GM23248 (cell line): ENCODE measurements at regions not wholly inside any gene's neighbourhood (a gene's known extent, or its start where the extent isn't known, plus 50 kb on each side); places are given as distances from the start of the nearest gene placed in this dataset.

Experiments used
- DNase-seq: peaks from one replicate; pipeline ENCODE4 v3.0.0-alpha.2; 2015
- H2AFZ ChIP-seq: fragments of 200-600 bp; sonication (generic); 2 replicates; pipeline ENCODE4 v1.6.1; 2016; ENCODE audit warnings: antibody characterized with exemption
- H3F3A ChIP-seq: fragments of 200-600 bp; sonication (generic); 2 replicates; pipeline ENCODE4 v1.6.1; 2016; ENCODE audit warnings: mild to moderate bottlenecking, antibody characterized with exemption, mixed run types; ENCODE audit not compliant: insufficient read depth
- H3K27ac ChIP-seq: fragments of 200-600 bp; sonication (generic); 2 replicates; pipeline ENCODE4 v1.5.1; 2016; ENCODE audit warnings: mild to moderate bottlenecking
- H3K27me3 ChIP-seq: fragments of 200-600 bp; sonication (generic); replicated peaks from 2 replicates; pipeline ENCODE4 v1.6.1; 2016; ENCODE audit warnings: mild to moderate bottlenecking; ENCODE audit not compliant: insufficient read depth
- H3K36me3 ChIP-seq: fragments of 200-600 bp; sonication (generic); 2 replicates; pipeline ENCODE4 v1.6.1; 2016; ENCODE audit warnings: low read depth, mild to moderate bottlenecking
- H3K4me1 ChIP-seq: fragments of 200-600 bp; sonication (generic); 2 replicates; pipeline ENCODE4 v1.6.1; 2016; ENCODE audit warnings: mild to moderate bottlenecking; ENCODE audit not compliant: insufficient read depth
- H3K4me2 ChIP-seq: fragments of 200-600 bp; sonication (generic); one replicate; pipeline ENCODE4 v1.6.1; 2016; ENCODE audit warnings: mild to moderate bottlenecking; ENCODE audit not compliant: unreplicated experiment
- H3K4me3 ChIP-seq: fragments of 200-600 bp; sonication (generic); 2 replicates; pipeline ENCODE4 v1.5.1; 2016; ENCODE audit warnings: mild to moderate bottlenecking
- H3K79me2 ChIP-seq: fragments of 200-600 bp; sonication (generic); 2 replicates; pipeline ENCODE4 v1.6.1; 2016; ENCODE audit warnings: mild to moderate bottlenecking; ENCODE audit not compliant: insufficient read depth
- H3K9ac ChIP-seq: fragments of 200-600 bp; sonication (generic); 2 replicates; pipeline ENCODE4 v1.6.1; 2016; ENCODE audit warnings: mild to moderate bottlenecking
- H3K9me2 ChIP-seq: fragments of 200-600 bp; sonication (generic); 2 replicates; pipeline ENCODE4 v1.6.1; 2016; ENCODE audit warnings: mixed run types, mild to moderate bottlenecking, moderate library complexity; ENCODE audit not compliant: insufficient read depth
- H3K9me3 ChIP-seq: fragments of 200-600 bp; sonication (generic); one replicate; pipeline ENCODE4 v1.6.1; 2017; ENCODE audit warnings: low read depth
- H4K20me1 ChIP-seq: fragments of 200-600 bp; sonication (generic); 2 replicates; pipeline ENCODE4 v1.6.0; 2016; ENCODE audit not compliant: insufficient read depth
- EZH2 ChIP-seq: fragments of 200-600 bp; sonication (generic); IDR thresholded peaks from 2 replicates; pipeline ENCODE4 v1.6.1; 2018; ENCODE audit warnings: antibody characterized with exemption, mild to moderate bottlenecking; ENCODE audit not compliant: insufficient read depth, poor library complexity, severe bottlenecking
- EZH2phosphoT487 ChIP-seq: fragments of 200-600 bp; sonication (generic); IDR thresholded peaks from 2 replicates; pipeline ENCODE4 v1.6.1; 2018; ENCODE audit warnings: antibody characterized with exemption, moderate library complexity, mild to moderate bottlenecking, low read depth; ENCODE audit not compliant: insufficient read depth
- WGBS, 2 experiments: methylation state at CpG; one replicate each; pipeline ENCODE4 v1.1.6; 2015 to 2017; ENCODE audit warnings: low lambda C conversion rate in 2 of 2, low coverage in 1 of 2; ENCODE audit errors: missing lambda C conversion rate in 2 of 2; 5-methylcytosine and 5-hydroxymethylcytosine counted together
- in situ Hi-C: fragments of 300-500 bp; cut with MboI; formaldehyde crosslinking; loops from 2 replicates; pipeline ENCODE4 v1.15.0; 2020

DNA sequence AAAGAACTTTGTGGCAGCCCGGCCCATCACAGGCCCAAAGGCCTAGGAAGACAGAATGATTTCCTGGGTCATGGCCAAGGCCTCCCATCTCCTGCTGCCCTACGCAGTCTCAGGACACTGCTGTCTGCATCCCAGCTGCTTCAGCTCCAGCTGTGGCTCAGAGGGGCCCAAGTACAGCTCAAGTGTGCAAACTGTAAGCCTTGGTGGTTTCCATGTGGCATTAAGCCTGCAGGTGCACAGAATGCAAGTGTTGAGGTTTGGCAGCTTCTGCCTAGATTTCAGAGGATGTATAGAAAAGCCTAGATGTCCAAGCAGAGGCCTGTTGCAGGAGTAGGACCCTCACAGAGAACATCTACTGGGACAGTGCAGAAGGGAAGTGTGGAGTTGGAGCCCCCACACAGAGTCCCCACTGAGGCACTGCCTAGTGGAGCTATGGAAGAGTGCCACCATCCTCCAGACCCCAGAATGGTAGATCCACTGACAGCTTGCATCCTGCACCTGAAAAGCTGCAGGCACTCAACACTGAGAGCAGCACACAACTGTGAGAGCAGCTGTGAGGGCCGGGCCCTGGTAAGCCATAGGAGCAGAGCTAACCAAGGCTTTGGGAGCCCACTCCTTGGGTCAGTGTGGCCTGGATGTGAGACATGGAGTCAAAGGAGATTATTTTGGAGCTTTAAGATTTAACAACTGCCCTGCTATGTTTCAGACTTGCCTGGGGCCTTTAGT is 208.2 kb upstream of the CMC1 start:
- DNase-seq = no peak
- no peak for TF ChIP-seq EZH2phosphoT487
- no peak overlapping the region for H3K9ac ChIP-seq

DNA sequence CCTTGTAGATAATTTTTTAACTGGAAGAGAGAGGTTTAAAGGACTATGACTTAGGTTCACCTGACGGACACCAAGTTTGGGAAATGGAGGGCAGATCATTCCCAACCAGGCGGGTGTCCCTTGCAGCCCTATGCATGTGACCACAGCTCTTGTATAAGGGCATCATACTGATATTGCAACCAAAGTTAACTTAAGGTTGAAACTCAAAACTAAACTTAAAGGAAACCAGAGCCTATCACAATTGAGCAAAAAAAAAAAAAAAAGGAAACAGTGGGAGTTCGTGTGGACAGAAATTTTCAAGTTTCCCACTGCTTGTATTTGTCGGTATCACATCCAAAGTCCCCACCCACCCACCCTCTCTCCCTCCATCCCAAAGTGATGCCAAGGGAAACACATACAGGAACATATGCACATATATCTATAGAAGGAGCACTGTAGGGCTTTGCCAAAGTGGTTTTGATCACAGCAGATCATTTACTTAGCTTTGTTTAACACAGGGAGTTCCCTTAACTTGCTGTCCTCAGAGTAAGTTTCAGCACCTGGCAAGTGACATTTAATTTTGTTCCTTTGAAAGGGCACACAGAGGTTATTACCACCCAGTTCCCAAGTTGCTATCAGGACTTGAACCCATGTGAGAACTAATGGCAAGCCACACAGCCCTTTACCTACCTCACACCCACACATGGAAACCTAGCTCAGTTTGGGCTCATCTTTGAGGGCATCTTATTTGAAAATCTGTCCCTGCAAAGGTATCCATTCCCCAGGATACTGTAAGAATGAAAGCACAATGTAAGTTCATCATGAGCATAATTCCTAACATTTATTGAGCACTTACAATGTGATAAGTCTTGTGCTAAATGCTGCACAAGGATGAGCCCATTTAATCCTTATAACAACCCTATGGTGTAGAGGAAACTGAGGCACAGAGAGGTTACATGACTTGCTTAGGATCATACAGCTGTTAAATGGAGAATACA is 204.5 kb upstream of the CMC1 start:
- no peak overlapping the region for H3K27ac ChIP-seq
- in situ Hi-C loops = no loop called here
- H3K4me2 ChIP-seq = no peak overlapping the region
- H3K9ac ChIP-seq = no peak overlapping the region
- DNase-seq = no peak
- no peak overlapping the region for H2AFZ ChIP-seq
- H4K20me1 ChIP-seq = no peaks in the 10 kb centered on the region
- H3K9me2 ChIP-seq = no peaks in the 10 kb centered on the region
- no peaks in the 10 kb centered on the region for H3F3A ChIP-seq
- no peaks in the 10 kb centered on the region for H3K4me1 ChIP-seq
- H3K36me3 ChIP-seq = no peaks in the 10 kb centered on the region
- no peaks in the 10 kb centered on the region for H3K79me2 ChIP-seq
- WGBS, 2 experiments = 54 to 58% methylated on average over 2 to 4 of the region's 4 CpGs
- H3K9me3 ChIP-seq = no peaks in the 10 kb centered on the region
- TF ChIP-seq EZH2phosphoT487 (no peak), EZH2 (no peak)
- H3K4me3 ChIP-seq = no peak overlapping the region
- H3K27me3 ChIP-seq = no peaks in the 10 kb centered on the region

More for the DNA sequence above, 208.2 kb upstream of the CMC1 start:
- no peaks in the 10 kb centered on the region for H3K79me2 ChIP-seq
- H3K27me3 ChIP-seq = 0 out of 2 replicates have a peak, but pooled peaks cover 9% of the 10 kb centered on the region
- no peak overlapping the region for H3K4me2 ChIP-seq
- no peaks in the 10 kb centered on the region for H4K20me1 ChIP-seq
- H2AFZ ChIP-seq = no peak overlapping the region
- no peaks in the 10 kb centered on the region for H3K4me1 ChIP-seq
- H3K36me3 ChIP-seq = no peaks in the 10 kb centered on the region
- H3K4me3 ChIP-seq = no peak overlapping the region
- in situ Hi-C loops = no loop called here
- H3K27ac ChIP-seq = no peak overlapping the region
- 68% methylated on average over 3 of the region's 3 CpGs for WGBS, 2 experiments
- no peaks in the 10 kb centered on the region for H3F3A ChIP-seq
- no peaks in the 10 kb centered on the region for H3K9me3 ChIP-seq
- no peaks in the 10 kb centered on the region for H3K9me2 ChIP-seq

DNA sequence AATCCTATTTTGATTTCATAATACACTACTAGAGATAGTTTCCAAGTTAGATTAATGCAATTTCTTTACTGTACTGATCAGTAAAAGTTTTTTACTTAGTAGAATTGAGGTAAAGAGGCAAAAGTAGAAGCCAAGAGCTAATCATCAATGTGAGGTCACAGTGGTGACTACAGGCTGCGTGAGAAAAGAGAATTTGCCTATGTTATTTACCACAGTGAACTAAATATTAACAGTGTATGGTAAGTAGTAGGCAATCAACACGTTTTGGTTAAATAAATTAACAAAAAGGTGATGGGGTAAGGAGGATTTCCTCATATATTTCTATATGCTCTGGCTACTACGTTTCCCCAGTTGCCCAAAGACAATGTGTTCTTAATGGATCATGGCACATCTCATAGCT is 202.2 kb upstream of the CMC1 start:
- WGBS, 2 experiments = 35 to 53% methylated on average over 3 of the region's 3 CpGs
- TF ChIP-seq EZH2 = no peak
- TF ChIP-seq EZH2phosphoT487 = no peak
- Histone ChIP-seq H3K9me3 (no peaks in the 10 kb centered on the region), H3K79me2 (no peaks in the 10 kb centered on the region), H3K4me2 (no peak overlapping the region), H3K9me2 (no peaks in the 10 kb centered on the region), H3K9ac (no peak overlapping the region), H3K4me3 (no peak overlapping the region), H3K36me3 (no peaks in the 10 kb centered on the region), H3K4me1 (no peaks in the 10 kb centered on the region), H3K27me3 (no peaks in the 10 kb centered on the region), H2AFZ (no peak overlapping the region), H4K20me1 (no peaks in the 10 kb centered on the region), H3F3A (no peaks in the 10 kb centered on the region), H3K27ac (no peak overlapping the region)
- in situ Hi-C loops = no loop called here
- no peak for DNase-seq

DNA sequence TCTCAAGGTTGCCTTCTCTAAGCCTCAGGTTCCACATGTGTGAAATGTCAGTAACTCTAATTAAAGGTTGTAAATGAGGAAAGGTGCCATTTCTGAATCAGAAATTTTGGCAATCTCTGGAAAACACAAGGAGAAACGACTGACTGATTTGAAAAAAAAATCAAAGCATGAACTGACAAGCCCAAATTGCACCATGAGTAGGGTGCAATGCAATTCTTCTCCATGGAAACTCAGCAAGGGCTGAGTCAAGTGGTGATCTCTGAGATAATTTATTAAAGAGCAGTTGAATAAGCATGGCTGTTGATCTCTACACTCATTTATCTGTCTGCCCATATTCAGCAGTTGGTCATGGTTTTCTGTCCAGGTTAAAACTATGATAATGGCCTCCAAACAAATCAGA is 201.6 kb upstream of the CMC1 start:
- Histone ChIP-seq H2AFZ (no peak overlapping the region), H3K9me3 (no peaks in the 10 kb centered on the region), H3F3A (no peaks in the 10 kb centered on the region), H3K27ac (no peak overlapping the region), H3K9me2 (no peaks in the 10 kb centered on the region), H3K4me2 (no peak overlapping the region), H3K4me3 (no peak overlapping the region), H3K79me2 (no peaks in the 10 kb centered on the region), H3K9ac (no peak overlapping the region), H3K27me3 (no peaks in the 10 kb centered on the region), H4K20me1 (no peaks in the 10 kb centered on the region), H3K36me3 (no peaks in the 10 kb centered on the region), H3K4me1 (no peaks in the 10 kb centered on the region)
- TF ChIP-seq EZH2 (no peak), EZH2phosphoT487 (no peak)
- in situ Hi-C loops = no loop called here
- 30 to 56% methylated on average over 1 of the region's 1 CpG for WGBS, 2 experiments
- no peak for DNase-seq
